K562 (cell line): ENCODE measurements at regions not wholly inside any gene's neighbourhood (a gene's known extent, or its start where the extent isn't known, plus 50 kb on each side); places are given as distances from the start of the nearest gene placed in this dataset.

Experiments used
- ATAC-seq: fragments of 200-7000 bp; cut with Tn5 transposase; 3 replicates; pipeline ENCODE4 v1.9.1; 2020; ENCODE audit warnings: moderate library complexity
- BruUV-seq: library from RNA; stranded (reverse); fragments of 400-500 nt; replicated peaks from 2 replicates; lab custom pipeline; 2021; lab: Mats Ljungman, UMichigan
- CTCF ChIA-PET: fragments of 300-600 bp; formaldehyde crosslinking; extraction: SDS; loops from one replicate; lab custom pipeline; 2021; ENCODE audit warnings: low intra/inter-chr PET ratio; lab: Yijun Ruan, JAX
- POLR2A ChIA-PET: fragments of 300-600, 350-650 bp; sonication (Branson Sonifier 250); formaldehyde crosslinking; extraction: SDS; loops from one replicate; lab custom pipeline; 2021; ENCODE audit warnings: antibody characterized with exemption, inconsistent platforms; lab: Yijun Ruan, JAX
- DNase-seq, 4 experiments: peaks; one replicate each; pipeline versions ENCODE4 v3.0.0 to v3.0.0-alpha.2; 2011 to 2018; ENCODE audit warnings: low spot score in 3 of 4, mixed read lengths in 3 of 4; ENCODE audit errors: extremely low read depth in 1 of 4
- FAIRE-seq: peaks from 2 replicates; lab custom pipeline; 2011; peaks lifted over from hg19 to GRCh38; lab: Jason Lieb, UNC
- H2AFZ ChIP-seq: 2 replicates; pipeline ENCODE4 v1.6.0; 2011; ENCODE audit warnings: low read depth, low read length, control low read depth, inconsistent platforms
- H3K27ac ChIP-seq: fragments of 200-600 bp; 3 replicates; pipeline ENCODE4 v1.8.0; 2011; ENCODE audit warnings: low read depth, mild to moderate bottlenecking, control low read depth, inconsistent platforms, low read length, moderate library complexity, mixed read lengths; ENCODE audit errors: extremely low read depth
- H3K27me3 ChIP-seq, 2 experiments: fragments of 300-600 bp in 1 of 2; 2 replicates in 1 of 2; 3 replicates in 1 of 2; pipeline versions ENCODE4 v1.6.0 to v1.8.0; 2011; ENCODE audit warnings: inconsistent platforms in 2 of 2, low read length in 2 of 2, mild to moderate bottlenecking in 1 of 2, mixed read lengths in 1 of 2, moderate library complexity in 1 of 2; ENCODE audit not compliant: control insufficient read depth in 2 of 2, insufficient read depth in 2 of 2
- H3K36me3 ChIP-seq: fragments of 300-600 bp; 3 replicates; pipeline ENCODE4 v1.8.0; 2011; ENCODE audit warnings: mild to moderate bottlenecking, low read length, inconsistent platforms; ENCODE audit not compliant: control insufficient read depth, insufficient read depth
- H3K4me1 ChIP-seq, 2 experiments: fragments of 200-600 bp in 1 of 2; replicated peaks in 1 of 2; 2 replicates in 1 of 2; 3 replicates in 1 of 2; pipeline versions ENCODE4 v1.5.1 to v1.8.0; 2011; ENCODE audit warnings: inconsistent platforms in 2 of 2, low read length in 2 of 2, mild to moderate bottlenecking in 1 of 2, mixed read lengths in 1 of 2, moderate library complexity in 1 of 2; ENCODE audit not compliant: control insufficient read depth in 2 of 2, insufficient read depth in 2 of 2
- H3K4me2 ChIP-seq: 2 replicates; pipeline ENCODE4 v1.6.1; 2011; ENCODE audit warnings: low read length, control low read depth, inconsistent platforms, mixed read lengths; ENCODE audit not compliant: insufficient read depth
- H3K4me3 ChIP-seq: fragments of 200-600 bp; sonication (generic), shearing (Covaris generic); 2 replicates; pipeline ENCODE4 v1.5.1; 2016; ENCODE audit warnings: control low read depth, inconsistent platforms
- H3K79me2 ChIP-seq: fragments of 200-600 bp; 3 replicates; pipeline ENCODE4 v1.8.0; 2011; ENCODE audit warnings: low read length, inconsistent platforms; ENCODE audit not compliant: control insufficient read depth, insufficient read depth
- H3K9ac ChIP-seq, 2 experiments: 2 replicates each; pipeline versions ENCODE4 v1.6.0 to v1.6.1; 2011; ENCODE audit warnings: low read depth in 2 of 2, low read length in 2 of 2, control low read depth in 1 of 2, inconsistent platforms in 1 of 2, mild to moderate bottlenecking in 1 of 2, mixed read lengths in 1 of 2; ENCODE audit not compliant: insufficient read depth in 1 of 2
- H3K9me1 ChIP-seq: one replicate; pipeline ENCODE4 v1.6.0; 2011; ENCODE audit warnings: inconsistent platforms, mild to moderate bottlenecking, low read length, moderate library complexity; ENCODE audit not compliant: control insufficient read depth, insufficient read depth
- H3K9me3 ChIP-seq: replicated peaks from 2 replicates; pipeline ENCODE4 v1.5.1; 2011; ENCODE audit warnings: low read depth, low read length, inconsistent platforms; ENCODE audit not compliant: control insufficient read depth, insufficient read depth
- H4K20me1 ChIP-seq: replicated peaks from 2 replicates; pipeline ENCODE4 v1.6.1; 2011; ENCODE audit warnings: low read length, inconsistent platforms, mixed read lengths; ENCODE audit not compliant: control insufficient read depth, insufficient read depth
- ELF4 ChIP-seq: fragments of 450-650 bp; formaldehyde crosslinking; IDR thresholded peaks from 2 replicates; pipeline ENCODE4 v1.4.0; 2022; ENCODE audit warnings: missing genetic modification characterization
- ERF ChIP-seq: fragments of 450-650 bp; formaldehyde crosslinking; IDR thresholded peaks from 2 replicates; pipeline ENCODE4 v1.4.0; 2020; ENCODE audit warnings: mild to moderate bottlenecking, mixed read lengths
- ILK ChIP-seq: fragments of 450-650 bp; IDR thresholded peaks from 2 replicates; pipeline ENCODE4 v1.6.1; 2016; ENCODE audit warnings: missing genetic modification characterization, low read depth, mild to moderate bottlenecking, missing compliant biosample characterization, moderate library complexity, borderline replicate concordance
- MCM5 ChIP-seq: fragments of 450-650 bp; IDR thresholded peaks from 2 replicates; pipeline ENCODE4 v1.6.1; 2016; ENCODE audit warnings: low read depth
- NR3C1 ChIP-seq: sonication (generic); formaldehyde crosslinking; IDR thresholded peaks from 2 replicates; pipeline ENCODE4 v1.8.1; 2022; ENCODE audit warnings: missing genetic modification reagents
- PRPF4 ChIP-seq: fragments of 200-400 bp; formaldehyde crosslinking; IDR thresholded peaks from one replicate; pipeline ENCODE4 v1.6.1; 2017; ENCODE audit warnings: low read length, low read depth, mild to moderate bottlenecking; ENCODE audit not compliant: insufficient read depth, poor library complexity, severe bottlenecking
- RB1 ChIP-seq: fragments of 450-650 bp; IDR thresholded peaks from 2 replicates; pipeline ENCODE4 v1.6.1; 2017; ENCODE audit warnings: low read depth, mild to moderate bottlenecking
- ZC3H11A ChIP-seq: IDR thresholded peaks from 2 replicates; pipeline ENCODE4 v1.6.1; 2012; ENCODE audit warnings: low read depth, low read length, improper control_type of control experiment
- ZKSCAN1 ChIP-seq: fragments of 150-350 bp; IDR thresholded peaks from 2 replicates; pipeline ENCODE4 v1.6.1; 2016; ENCODE audit warnings: low read depth, low read length
- ZNF408 ChIP-seq: fragments of 250-450 bp; sonication (Bioruptor Pico); IDR thresholded peaks from 2 replicates; pipeline ENCODE4 v1.4.0; 2020; ENCODE audit warnings: low read depth, mild to moderate bottlenecking, moderate library complexity
- WGBS: fragments of 100-300 bp; shearing (Covaris generic); methylation state at CpG from one replicate; pipeline ENCODE4 v1.1.6; 2016; ENCODE audit warnings: low coverage, mixed read lengths; ENCODE audit not compliant: insufficient coverage; ENCODE audit errors: missing lambda C conversion rate; 5-methylcytosine and 5-hydroxymethylcytosine counted together
- in situ Hi-C: fragments of 300-500 bp; cut with MboI; formaldehyde crosslinking; loops from 4 replicates; pipeline ENCODE4 v1.15.0; 2018; ENCODE audit warnings: inconsistent platforms, mixed read lengths
- intact Hi-C: fragments of 100-400 bp; cut with micrococcal nuclease; formaldehyde crosslinking; loops from 2 replicates; pipeline ENCODE4 v1.14.2; 2022
- TF ChIP-seq, protein P1 (sequence below), 2 experiments: fragments of 450-650 bp in 1 of 2; sonication (generic) in 1 of 2; formaldehyde crosslinking; conservative IDR thresholded peaks; 2 replicates each; pipeline versions ENCODE4 v1.4.0 to v1.8.1; 2020 to 2022; ENCODE audit warnings: mild to moderate bottlenecking in 1 of 2, missing genetic modification reagents in 1 of 2

DNA sequence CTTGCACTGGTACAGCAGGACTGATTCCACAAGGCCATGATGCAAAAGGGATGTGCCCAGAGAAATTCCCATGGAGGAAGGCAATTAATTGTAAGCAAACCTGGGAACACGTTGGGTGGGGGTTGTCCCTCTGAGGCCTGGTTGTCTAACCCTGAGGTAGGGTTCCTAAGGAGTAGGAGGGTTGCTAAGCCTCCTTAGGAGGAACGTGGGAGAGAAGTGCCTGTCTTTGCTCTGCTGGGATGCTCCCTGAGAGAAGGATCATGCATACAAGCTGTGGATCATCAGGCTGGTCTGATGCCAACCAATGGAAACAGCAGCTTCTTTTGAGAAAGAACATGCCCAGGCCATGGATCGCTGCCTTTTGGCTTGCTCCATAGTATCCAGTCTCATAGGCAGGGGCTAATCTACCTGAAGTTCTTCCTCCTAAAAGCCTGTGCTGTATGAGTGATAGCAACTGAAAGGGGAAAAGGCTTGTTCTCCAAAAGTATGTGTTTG is 203.7 kb upstream of the NPVF start (continued):
- TF ChIP-seq ILK (tag) (no peak), NR3C1 (CRISPR knock-in tag) (no peak), RB1 (no peak), ZNF408 (CRISPR knock-in tag) (no peak), ZC3H11A (no peak), PRPF4 (no peak)
- TF ChIP-seq, all 486 proteins: peak for 0

DNA sequence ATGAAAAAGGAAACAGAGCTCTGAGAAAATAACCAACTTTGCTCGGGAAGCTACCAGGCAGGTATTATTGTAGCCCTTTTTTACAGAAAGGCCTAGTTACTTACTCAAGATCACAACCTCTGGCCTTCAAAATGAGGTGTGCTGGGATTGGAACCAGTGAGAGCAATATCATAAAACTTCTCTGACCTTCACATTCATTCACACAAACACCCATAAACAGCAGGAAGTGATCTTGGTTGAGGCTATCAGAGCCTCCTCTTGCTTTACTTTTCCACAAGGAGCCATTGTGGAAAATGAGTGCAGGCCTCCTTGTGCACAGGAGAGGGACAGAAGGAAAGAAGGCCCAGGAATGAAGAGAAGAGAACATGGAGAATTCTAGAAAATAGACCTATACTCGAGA is 204.5 kb upstream of the NPVF start:
- H3K27me3 ChIP-seq: peaks cover 6 to 18% of the 10 kb centered on the region in 2 experiments; a peak in 3 of 5 replicates
- no peak overlapping the region for H3K27ac ChIP-seq
- no peaks in the 10 kb centered on the region for H3K36me3 ChIP-seq
- no peaks in the 10 kb centered on the region for H3K79me2 ChIP-seq
- no TSS peak for BruUV-seq
- DNase-seq: no peak
- 3% methylated on average over 2 of the region's 2 CpGs for WGBS
- no peaks in the 10 kb centered on the region for H3K9me1 ChIP-seq
- H3K4me2 ChIP-seq: no peak overlapping the region
- no peaks in the 10 kb centered on the region for H4K20me1 ChIP-seq
- no peak overlapping the region for H3K9ac ChIP-seq
- no peak for FAIRE-seq
- no peak for ATAC-seq
- no peak overlapping the region for H3K4me3 ChIP-seq
- intact Hi-C loops (no loop called here), in situ Hi-C loops (loop anchor here (5.0 kb wide), 1 partner anchor 94 kb away; no protein-coding TSS in a partner anchor)
- ChIA-PET CTCF (no interaction called here), POLR2A (no interaction called here)
- H3K9me3 ChIP-seq: no peaks in the 10 kb centered on the region
- TF ChIP-seq, protein P1, sequence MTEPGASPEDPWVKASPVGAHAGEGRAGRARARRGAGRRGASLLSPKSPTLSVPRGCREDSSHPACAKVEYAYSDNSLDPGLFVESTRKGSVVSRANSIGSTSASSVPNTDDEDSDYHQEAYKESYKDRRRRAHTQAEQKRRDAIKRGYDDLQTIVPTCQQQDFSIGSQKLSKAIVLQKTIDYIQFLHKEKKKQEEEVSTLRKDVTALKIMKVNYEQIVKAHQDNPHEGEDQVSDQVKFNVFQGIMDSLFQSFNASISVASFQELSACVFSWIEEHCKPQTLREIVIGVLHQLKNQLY (CRISPR knock-in tag; conservative IDR thresholded peaks at IDR 0.05): no peak
- TF ChIP-seq MCM5 (no peak), ERF (no peak), ZKSCAN1 (no peak), ELF4 (CRISPR knock-in tag) (no peak)
- no peaks in the 10 kb centered on the region for H3K4me1 ChIP-seq
- H2AFZ ChIP-seq: no peak overlapping the region
